ENCODE measurements at regions not wholly inside any gene's neighbourhood (a gene's known extent, or its start where the extent isn't known, plus 50 kb on each side); places are given as distances from the start of the nearest gene placed in this dataset.

DNA sequence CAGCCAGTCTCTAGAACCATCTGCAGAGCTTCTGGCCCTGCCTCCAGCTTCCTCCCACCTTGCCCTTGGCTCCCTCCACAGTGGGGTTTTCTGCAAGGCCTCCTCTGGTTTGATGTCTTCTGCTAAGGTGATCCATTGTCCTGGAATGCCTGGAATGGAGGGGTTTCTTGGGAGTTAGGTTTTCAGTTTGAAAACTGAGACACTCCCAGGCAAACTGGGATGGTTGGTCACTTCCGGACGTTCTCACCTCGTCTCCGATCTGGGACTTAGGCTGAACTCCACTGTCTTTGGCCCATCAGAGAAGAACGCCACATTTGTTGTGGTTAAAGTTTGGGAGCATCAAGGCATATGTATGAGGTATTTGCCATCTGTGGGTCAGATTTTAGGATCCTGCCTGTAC is 77.4 kb upstream of the KLHL25 start (continued):
- no peak for TF ChIP-seq REST (IDR thresholded peaks at IDR 0.05; ENCODE audit: low read depth, low read length)
- TF ChIP-seq GABPA (IDR thresholded peaks at IDR 0.05; ENCODE audit: low read depth): no peak
- no peak for TF ChIP-seq JUND (IDR thresholded peaks at IDR 0.05)

DNA sequence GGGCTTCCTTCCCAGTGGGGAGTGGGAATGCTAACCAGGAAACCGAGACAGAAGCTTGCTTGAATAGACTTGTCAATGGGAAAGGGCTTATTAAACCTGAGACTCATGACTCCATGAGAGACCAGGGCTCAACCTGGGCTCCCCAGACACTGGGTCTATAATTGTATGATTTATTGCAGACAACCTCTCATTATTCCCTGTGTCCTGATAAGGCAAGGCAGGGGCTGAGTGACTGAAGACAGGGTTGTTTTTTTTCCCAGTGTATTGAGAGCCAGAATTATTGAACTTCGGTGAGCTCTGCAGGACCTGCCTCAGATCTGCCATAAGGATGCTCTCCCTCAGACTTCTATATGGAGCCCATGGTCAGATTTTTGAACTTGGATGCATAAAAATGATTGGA is 79.5 kb upstream of the KLHL25 start:
- H3K4me3 ChIP-seq (ENCODE audit: low read depth in 2 of 2, low read length in 1 of 2): no peak overlapping the region
- CTCF ChIA-PET: interaction anchor here (0.6 to 2.5 kb wide), 3 partner anchors 9 to 15 kb away, joined by 3 to 15 read pairs (median 3); no protein-coding TSS in a partner anchor
- POLR2A ChIA-PET: no interaction called here
- H3K9me2 ChIP-seq: no peaks in the 10 kb centered on the region
- no peaks in the 10 kb centered on the region for H3K79me2 ChIP-seq (ENCODE audit: insufficient read depth)
- no peaks in the 10 kb centered on the region for H3K9me3 ChIP-seq
- 37% methylated on average over 2 of the region's 2 CpGs for WGBS (ENCODE audit: low lambda C conversion rate)
- no peaks in the 10 kb centered on the region for H3K36me3 ChIP-seq (replicated peaks in 1 of 2; ENCODE audit: control insufficient read depth in 1 of 2, insufficient read depth in 2 of 2, low read length in 1 of 2)
- H3K9ac ChIP-seq: no peak overlapping the region
- H3K27me3 ChIP-seq (ENCODE audit: insufficient read depth): no peaks in the 10 kb centered on the region
- no peaks in the 10 kb centered on the region for H3F3A ChIP-seq (replicated peaks; ENCODE audit: insufficient read depth)
- H3K4me2 ChIP-seq: no peak overlapping the region
- H3K27ac ChIP-seq (ENCODE audit: low read depth in 2 of 2, low read length in 1 of 2): no peak overlapping the region
- no peaks in the 10 kb centered on the region; a peak in 1 of 4 replicates for H3K4me1 ChIP-seq (ENCODE audit: control insufficient read depth in 1 of 2, insufficient read depth in 2 of 2, low read depth in 1 of 2, low read length in 1 of 2)
- H4K20me1 ChIP-seq (ENCODE audit: insufficient read depth): no peaks in the 10 kb centered on the region
- TF ChIP-seq FOSL2 (IDR thresholded peaks at IDR 0.05; ENCODE audit: borderline replicate concordance, low read depth) (no peak), SMC3 (IDR thresholded peaks at IDR 0.05; ENCODE audit: low read depth, low read length) (no peak), TEAD4 (IDR thresholded peaks at IDR 0.05; ENCODE audit: borderline replicate concordance, insufficient read depth) (no peak), FOXM1 (IDR thresholded peaks at IDR 0.05; ENCODE audit: low read depth) (no peak), EZH2phosphoT487 (IDR thresholded peaks at IDR 0.05; ENCODE audit: borderline replicate concordance, low read depth) (no peak), YY1 (IDR thresholded peaks at IDR 0.05; ENCODE audit: low read depth) (no peak), MAX (IDR thresholded peaks at IDR 0.05; ENCODE audit: low read depth) (no peak), RCOR1 (IDR thresholded peaks at IDR 0.05; ENCODE audit: low read length) (no peak), MEF2A (IDR thresholded peaks at IDR 0.05; ENCODE audit: borderline replicate concordance, low read depth) (no peak), CTCF (IDR thresholded peaks at IDR 0.05) (no peak), NRF1 (IDR thresholded peaks at IDR 0.05; ENCODE audit: low read depth, low read length) (no peak), NFIC (IDR thresholded peaks at IDR 0.05; ENCODE audit: borderline replicate concordance) (no peak), CHD2 (IDR thresholded peaks at IDR 0.05; ENCODE audit: low read length, partially characterized antibody) (no peak), JUND (IDR thresholded peaks at IDR 0.05) (no peak), RFX5 (IDR thresholded peaks at IDR 0.05; ENCODE audit: low read length) (no peak), PBX3 (IDR thresholded peaks at IDR 0.05) (no peak), EP300 (IDR thresholded peaks at IDR 0.05; ENCODE audit: borderline replicate concordance in 1 of 2, low read depth in 1 of 2, low read length in 1 of 2) (no peak), GABPA (IDR thresholded peaks at IDR 0.05; ENCODE audit: low read depth) (no peak)
- TF ChIP-seq, protein P1, sequence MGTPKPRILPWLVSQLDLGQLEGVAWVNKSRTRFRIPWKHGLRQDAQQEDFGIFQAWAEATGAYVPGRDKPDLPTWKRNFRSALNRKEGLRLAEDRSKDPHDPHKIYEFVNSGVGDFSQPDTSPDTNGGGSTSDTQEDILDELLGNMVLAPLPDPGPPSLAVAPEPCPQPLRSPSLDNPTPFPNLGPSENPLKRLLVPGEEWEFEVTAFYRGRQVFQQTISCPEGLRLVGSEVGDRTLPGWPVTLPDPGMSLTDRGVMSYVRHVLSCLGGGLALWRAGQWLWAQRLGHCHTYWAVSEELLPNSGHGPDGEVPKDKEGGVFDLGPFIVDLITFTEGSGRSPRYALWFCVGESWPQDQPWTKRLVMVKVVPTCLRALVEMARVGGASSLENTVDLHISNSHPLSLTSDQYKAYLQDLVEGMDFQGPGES (IDR thresholded peaks at IDR 0.05; ENCODE audit: low read depth, low read length): no peak
- TF ChIP-seq, protein P2, sequence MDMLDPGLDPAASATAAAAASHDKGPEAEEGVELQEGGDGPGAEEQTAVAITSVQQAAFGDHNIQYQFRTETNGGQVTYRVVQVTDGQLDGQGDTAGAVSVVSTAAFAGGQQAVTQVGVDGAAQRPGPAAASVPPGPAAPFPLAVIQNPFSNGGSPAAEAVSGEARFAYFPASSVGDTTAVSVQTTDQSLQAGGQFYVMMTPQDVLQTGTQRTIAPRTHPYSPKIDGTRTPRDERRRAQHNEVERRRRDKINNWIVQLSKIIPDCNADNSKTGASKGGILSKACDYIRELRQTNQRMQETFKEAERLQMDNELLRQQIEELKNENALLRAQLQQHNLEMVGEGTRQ (IDR thresholded peaks at IDR 0.05; ENCODE audit: borderline replicate concordance, low read depth, low read length): no peak
- no peak overlapping the region for H2AFZ ChIP-seq (ENCODE audit: low read depth)
- DNase-seq: no peak

All from SK-N-SH (cell line).